CD4-positive, alpha-beta T cell treated with Interleukin-2 at 100 ng/mL for 4 hours (primary cell): ENCODE measurements at regions not wholly inside any gene's neighbourhood (a gene's known extent, or its start where the extent isn't known, plus 50 kb on each side); places are given as distances from the start of the nearest gene placed in this dataset.

Experiments used
- DNase-seq: peaks from one replicate; pipeline ENCODE4 v3.0.0-alpha.2; 2020; ENCODE audit warnings: low spot score

DNA sequence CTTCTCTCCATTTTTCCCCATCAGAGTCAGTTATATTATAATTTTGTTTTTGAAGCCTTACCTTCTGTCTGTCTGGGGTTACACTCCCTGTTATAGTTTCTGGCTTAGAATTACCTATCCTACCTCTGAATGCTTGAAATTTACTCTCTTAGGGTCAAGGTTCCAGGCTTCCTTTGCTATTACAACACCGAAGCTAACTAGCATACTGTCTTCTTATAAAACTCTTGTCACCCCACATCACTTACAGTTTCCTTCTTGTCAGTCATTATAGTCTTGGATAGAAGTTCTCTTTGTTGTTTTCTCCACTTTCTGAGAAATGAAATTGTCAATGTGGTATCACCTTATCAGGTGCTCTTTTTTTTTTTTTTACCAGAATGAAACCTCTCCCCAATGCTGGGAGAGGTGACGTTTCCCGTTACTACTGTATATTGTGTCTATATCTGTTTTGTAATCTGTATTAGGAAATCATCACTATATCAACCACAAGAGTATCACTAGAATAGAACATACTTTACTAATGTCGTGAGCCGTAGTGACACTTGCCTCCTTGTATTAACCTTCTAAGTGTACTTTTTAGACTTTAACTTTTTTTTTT is 69.2 kb upstream of the PSMA6 start:
- peak; percentile 57 for DNase-seq

DNA sequence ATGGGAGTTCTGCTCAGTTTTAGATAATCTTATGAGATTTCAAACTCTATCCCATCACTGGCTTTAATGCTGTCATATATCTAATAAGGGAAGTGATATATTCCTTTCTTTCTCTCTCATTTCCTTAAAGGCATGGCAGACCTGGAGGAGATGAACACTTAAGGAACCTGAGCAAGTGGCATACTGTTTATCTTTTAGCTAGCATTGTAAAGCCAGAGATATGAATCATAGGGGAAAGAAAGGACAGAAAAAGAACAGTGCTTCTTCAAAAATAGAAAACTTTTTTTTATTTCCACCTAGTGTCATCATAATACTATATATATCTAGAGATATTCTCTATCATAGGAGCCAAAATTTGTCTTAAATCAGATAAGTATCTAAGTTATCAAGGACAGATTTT is 68.3 kb upstream of the PSMA6 start:
- no peak for DNase-seq

DNA sequence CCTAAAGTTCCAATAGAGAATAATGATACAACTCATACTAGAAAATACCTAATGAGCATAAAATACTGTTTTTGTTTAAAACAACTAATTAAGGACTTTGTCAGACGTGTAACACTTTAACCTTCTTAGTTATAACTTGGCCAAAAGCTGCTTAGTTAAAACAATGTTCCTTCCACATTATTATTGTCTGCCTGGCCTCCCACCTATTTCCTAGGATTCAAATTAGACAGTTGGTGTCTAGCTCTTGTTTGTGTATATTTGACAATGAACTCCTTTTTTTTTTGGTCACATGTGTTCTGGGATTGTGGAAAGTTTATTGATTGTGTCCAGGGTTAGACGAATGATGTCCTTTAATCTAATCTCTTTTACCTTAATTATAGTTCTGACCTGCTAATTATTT is 67.6 kb upstream of the PSMA6 start:
- DNase-seq = no peak

DNA sequence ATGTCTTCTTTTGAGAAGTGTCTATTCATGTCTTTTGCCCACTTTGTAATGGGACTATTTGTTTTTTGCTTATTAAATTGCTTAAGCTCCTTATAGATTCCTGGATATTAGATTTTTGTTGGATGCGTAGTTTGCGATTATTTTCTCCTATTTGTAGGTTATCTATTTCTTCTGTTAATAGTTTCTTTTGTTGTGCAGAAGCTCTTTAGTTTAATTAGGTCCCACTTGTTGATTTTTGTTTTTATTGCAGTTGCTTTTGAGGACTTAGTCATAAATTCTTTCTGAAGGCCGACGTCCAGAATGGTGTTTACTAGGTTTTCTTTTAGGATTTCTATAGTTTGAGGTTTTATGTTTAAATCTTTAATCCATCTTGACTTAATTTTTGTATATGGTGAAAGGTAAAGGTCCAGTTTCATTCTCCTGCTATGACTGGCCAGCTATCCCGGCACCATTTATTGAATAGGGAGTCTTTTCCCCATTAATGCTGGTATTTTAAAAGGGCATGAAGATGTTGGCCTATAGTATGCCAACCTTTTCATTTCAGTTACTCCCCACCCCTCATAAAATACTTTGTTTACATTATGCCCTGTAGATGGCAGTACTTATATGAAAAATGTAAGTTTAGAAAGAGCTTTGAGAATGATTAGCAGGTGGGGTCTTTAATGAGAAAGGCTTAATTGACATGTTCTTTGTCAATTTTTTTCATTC is 62.9 kb upstream of the PSMA6 start:
- peak; percentile 47 for DNase-seq

DNA sequence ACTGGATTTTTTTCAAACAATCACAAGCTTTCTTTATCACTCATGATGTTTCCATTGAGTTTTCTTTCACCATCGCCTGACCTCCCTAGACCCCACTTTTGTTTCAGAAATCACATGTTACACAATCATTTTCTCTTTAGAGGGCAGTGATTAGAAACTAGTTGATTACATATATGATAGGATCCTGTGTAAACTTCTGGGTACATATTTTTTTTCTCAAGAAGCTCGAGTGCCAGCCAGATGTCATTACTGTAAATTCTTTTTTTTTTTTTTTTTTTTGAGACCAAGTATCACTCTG is 62.4 kb upstream of the PSMA6 start:
- no peak for DNase-seq

DNA sequence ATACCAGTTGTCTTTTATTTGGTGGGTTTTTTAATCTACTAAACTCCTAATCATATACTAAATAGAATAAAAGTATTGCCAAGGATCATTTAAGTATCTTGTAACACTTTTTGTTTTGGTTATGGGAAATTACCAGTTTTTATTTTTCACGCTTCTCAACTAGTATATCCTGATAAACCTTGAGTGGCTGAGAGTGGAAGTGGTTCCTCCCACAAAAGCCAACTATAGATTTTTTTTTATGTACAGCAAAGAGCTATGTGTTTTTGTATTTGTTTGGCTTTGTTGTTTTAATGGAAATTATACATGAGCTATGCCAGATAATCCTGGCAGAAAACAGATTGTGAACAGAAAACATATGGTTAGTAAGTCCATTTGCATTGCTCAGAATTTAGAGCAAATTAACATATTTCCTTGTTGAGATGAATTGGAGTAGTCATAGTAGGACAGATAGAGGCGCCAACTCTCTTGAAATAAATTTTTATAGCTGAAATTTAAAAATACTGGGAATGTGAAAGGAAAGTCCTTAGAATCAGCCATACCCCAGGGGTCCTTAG is 60.9 kb upstream of the PSMA6 start:
- no peak for DNase-seq

DNA sequence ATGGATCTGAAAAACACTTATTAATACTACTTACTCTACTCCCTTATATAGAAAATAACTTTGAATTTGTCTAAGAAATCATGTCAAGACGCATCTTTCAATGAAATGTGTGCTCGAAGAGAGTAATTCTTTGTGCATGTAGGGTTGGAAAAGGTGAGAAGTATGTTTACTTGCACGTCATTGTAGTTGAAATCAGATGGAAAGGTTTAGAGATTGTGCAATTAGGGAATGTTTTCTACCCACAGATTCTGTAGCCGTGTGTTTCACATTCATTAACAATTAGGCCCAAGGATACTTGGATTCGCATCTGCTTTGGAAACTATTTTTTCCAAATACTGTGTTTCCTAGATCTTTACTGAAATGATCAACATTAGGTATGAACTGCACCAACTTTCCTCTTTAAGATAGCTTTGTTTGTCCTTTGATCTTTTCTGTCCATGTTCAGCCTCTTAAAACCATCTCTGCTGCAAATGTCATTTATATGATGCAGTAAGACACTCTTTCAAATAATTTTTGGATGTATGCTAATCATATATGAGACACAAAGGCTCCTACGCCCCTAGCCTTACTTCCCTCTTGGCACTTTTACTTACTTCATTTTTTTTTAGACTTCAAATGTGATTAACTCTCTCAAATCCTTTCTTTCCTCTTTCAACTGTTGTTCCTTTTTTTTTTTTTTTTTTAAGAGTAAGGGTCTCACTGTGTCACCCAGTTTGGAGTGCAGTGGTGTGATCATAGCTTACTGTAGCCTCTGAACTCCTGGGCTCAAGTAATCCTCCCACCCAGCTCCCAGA is 58.0 kb upstream of the PSMA6 start:
- no peak for DNase-seq

DNA sequence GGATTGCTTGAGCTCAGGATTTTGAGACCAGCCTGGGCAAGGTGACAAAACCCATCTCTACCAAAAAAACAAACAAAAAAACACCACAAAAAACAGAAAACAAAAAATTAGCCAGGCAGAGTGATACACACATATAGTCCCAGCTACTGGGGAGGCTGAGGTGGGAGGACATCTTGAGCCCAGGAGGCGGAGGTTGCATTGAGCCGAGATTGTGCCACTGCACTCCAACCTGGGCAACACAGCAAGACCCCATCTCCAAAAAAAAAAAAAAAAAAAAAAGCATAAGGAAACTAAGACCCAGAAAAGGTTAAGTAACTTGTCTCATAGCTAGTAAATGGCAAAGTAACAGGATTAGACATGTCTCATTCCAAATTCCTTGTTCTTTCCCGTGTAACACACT is 56.3 kb upstream of the PSMA6 start:
- DNase-seq = no peak

DNA sequence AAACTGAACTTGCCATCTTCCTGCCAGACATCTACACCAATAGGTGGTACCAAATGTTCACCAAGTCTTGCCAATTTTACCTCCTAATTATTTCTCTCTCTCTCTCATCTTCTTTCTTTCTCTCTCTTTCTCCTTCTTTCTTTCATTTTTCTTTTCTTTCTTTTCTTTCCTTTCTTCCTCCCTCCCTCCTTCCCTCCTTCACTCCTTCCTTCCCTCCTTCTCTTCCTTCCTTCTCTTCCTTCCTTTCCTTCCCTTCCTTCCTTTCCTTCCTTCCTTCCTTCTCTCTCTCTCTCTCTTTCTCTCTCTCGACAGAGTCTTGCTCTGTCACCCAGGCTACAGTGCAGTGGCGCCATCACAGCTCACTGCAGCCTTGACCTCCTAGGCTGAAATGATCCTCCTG is 55.4 kb upstream of the PSMA6 start:
- DNase-seq = no peak

DNA sequence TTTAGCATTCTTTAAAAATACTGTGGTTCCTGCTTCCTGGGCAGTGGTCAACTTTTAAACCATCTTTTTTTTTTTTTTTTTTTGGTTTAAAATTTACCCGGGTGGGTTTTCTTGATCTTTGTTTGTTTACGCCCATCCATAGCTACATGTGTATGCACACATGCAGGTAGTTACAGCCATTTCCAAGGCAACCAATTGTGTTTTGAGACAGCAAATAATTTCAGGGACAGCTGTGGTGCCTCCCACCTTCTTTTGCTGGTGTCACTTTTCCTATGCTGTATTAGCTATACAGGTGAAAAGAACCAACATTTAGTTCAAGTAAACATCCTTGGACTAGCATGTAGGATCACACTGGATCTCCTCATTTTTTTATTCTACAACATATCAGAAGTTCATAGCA is 52.0 kb upstream of the PSMA6 start:
- peak; percentile 37 for DNase-seq
